Natural killer cell treated with Interleukin-12 subunit alpha and Interleukin-12 subunit beta and Interleukin-15 and Interleukin-18, amount 100 ng/mL, for 72 hours (primary cell): ENCODE measurements at regions not wholly inside any gene's neighbourhood (a gene's known extent, or its start where the extent isn't known, plus 50 kb on each side); places are given as distances from the start of the nearest gene placed in this dataset.
A peak's percentile ranks its signal among the peaks of the same experiment; 100 is the strongest.

Source experiments
- ATAC-seq, 2 donors: fragments of 150-1000 bp; cut with Tn5 transposase in 1 of 2; sonication (Bioruptor Pico), chemical (Tn5 transposase) in 1 of 2; 2 replicates each; pipeline ENCODE4 v1.10.0; 2021
- DNase-seq: peaks from one replicate; pipeline ENCODE4 v3.0.0; 2022; ENCODE audit warnings: low spot score
- H3K27ac Mint-ChIP-seq, 2 donors: 1 replicate in 1 of 2; 2 replicates in 1 of 2; pipeline ENCODE4 v1.8.0; 2022; ENCODE audit warnings: mixed read lengths in 2 of 2, mild to moderate bottlenecking in 1 of 2, moderate library complexity in 1 of 2
- H3K27me3 Mint-ChIP-seq, 2 donors: 1 replicate in 1 of 2; 2 replicates in 1 of 2; pipeline ENCODE4 v1.8.0; 2022; ENCODE audit warnings: mixed read lengths in 2 of 2
- H3K36me3 Mint-ChIP-seq: one replicate; pipeline ENCODE4 v1.8.0; 2022; ENCODE audit warnings: mixed read lengths
- H3K4me1 Mint-ChIP-seq, 2 donors: 1 replicate in 1 of 2; 2 replicates in 1 of 2; pipeline ENCODE4 v1.8.0; 2022; ENCODE audit warnings: low read depth in 2 of 2, mixed read lengths in 2 of 2, mild to moderate bottlenecking in 1 of 2
- H3K4me3 Mint-ChIP-seq: one replicate; pipeline ENCODE4 v1.8.0; 2022; ENCODE audit warnings: mixed read lengths
- H3K9me3 Mint-ChIP-seq: 2 replicates; pipeline ENCODE4 v1.8.0; 2022; ENCODE audit warnings: mixed read lengths

DNA sequence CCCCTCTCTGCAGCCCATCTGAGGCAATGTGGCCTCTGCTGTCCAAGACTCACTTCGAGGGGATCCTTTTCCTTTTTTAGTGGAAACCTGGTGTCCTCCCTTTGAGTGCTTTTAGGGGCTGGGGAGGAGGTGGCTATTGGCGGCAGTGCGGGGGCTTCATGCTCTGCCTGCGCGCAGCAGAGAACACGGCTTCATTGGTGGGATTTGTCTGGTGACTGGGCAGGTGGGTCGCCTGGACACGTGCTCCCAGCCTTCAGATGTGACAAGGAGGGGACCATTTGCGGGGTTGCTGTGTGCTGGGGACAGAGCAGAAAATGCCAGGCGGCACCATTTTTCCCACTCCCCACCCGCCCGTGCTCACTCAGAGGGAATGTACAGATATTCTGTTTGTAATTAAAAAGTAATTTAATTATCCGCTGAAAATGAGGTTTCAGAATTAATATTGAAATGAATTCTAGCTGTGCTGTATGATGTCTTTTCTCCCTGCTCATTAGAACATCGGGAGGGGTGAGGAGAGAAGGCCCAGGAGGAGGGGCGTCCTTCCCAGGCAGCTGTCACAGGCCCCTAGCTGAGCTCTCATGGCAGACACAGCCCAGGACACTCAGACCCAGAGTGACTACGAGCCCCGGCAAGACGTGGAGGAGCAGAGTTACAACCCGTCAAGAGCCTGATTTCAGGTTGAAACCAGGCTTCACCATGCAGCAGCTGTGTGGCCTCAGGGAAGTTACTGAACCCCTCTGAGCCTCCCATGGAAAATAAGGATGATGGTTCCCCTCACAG is 417.2 kb upstream of the SULF2 start:
- no peaks in the 10 kb centered on the region for H3K4me1 Mint-ChIP-seq
- no peak overlapping the region for H3K4me3 Mint-ChIP-seq
- ATAC-seq (no peak), DNase-seq (no peak)
- H3K27ac Mint-ChIP-seq: no peak overlapping the region
- H3K9me3 Mint-ChIP-seq: no peaks in the 10 kb centered on the region
- no peaks in the 10 kb centered on the region for H3K36me3 Mint-ChIP-seq
- H3K27me3 Mint-ChIP-seq: peaks cover 0 to 9% of the 10 kb centered on the region in 2 donors

DNA sequence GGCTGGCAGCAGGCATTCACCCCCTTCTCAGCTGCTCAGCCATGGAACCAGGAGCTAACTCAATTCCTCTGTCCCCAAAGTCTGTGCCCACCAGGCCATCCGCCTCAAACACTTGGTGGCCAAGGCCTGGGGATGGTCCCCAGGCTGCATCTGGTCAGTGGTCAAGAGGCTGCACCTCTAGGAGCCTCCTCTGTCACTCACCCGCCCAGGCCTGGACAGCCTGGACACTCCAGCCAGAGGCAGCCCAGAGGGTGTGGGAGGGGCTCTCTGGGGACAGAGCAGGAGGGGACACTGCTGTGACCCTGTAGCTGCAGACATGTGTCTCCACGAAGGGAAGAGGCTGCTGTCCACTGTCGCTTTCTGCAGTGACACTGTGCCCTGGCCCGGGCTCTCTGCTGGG is 416.6 kb upstream of the SULF2 start:
- Mint-ChIP-seq H3K4me1 (no peaks in the 10 kb centered on the region), H3K9me3 (no peaks in the 10 kb centered on the region), H3K4me3 (no peak overlapping the region), H3K36me3 (no peaks in the 10 kb centered on the region), H3K27me3 (peaks cover 0 to 7% of the 10 kb centered on the region in 2 donors), H3K27ac (no peak overlapping the region)
- no peak for ATAC-seq
- DNase-seq: no peak

GRCh38 chr20:48201188-48201587 is 415.9 kb upstream of the SULF2 start:
- H3K4me1 Mint-ChIP-seq: no peaks in the 10 kb centered on the region
- no peaks in the 10 kb centered on the region for H3K9me3 Mint-ChIP-seq
- no peak for DNase-seq
- H3K27me3 Mint-ChIP-seq: peaks cover 0 to 6% of the 10 kb centered on the region in 2 donors
- ATAC-seq: no peak
- H3K36me3 Mint-ChIP-seq: no peaks in the 10 kb centered on the region
- H3K4me3 Mint-ChIP-seq: no peak overlapping the region
- no peak overlapping the region for H3K27ac Mint-ChIP-seq

GRCh38 chr20:48198929-48199451 is 413.7 kb upstream of the SULF2 start:
- Mint-ChIP-seq H3K4me1 (no peaks in the 10 kb centered on the region), H3K27ac (no peak overlapping the region), H3K27me3 (peaks cover 0 to 6% of the 10 kb centered on the region in 2 donors), H3K9me3 (no peaks in the 10 kb centered on the region), H3K36me3 (no peaks in the 10 kb centered on the region), H3K4me3 (no peak overlapping the region)
- DNase-seq (no peak), ATAC-seq (no peak)

GRCh38 chr20:48197066-48197465 is 411.8 kb upstream of the SULF2 start:
- H3K27ac Mint-ChIP-seq: no peak overlapping the region
- H3K27me3 Mint-ChIP-seq: peaks cover 0 to 6% of the 10 kb centered on the region in 2 donors
- DNase-seq (no peak), ATAC-seq (no peak)
- H3K4me1 Mint-ChIP-seq: no peaks in the 10 kb centered on the region
- H3K4me3 Mint-ChIP-seq: no peak overlapping the region
- no peaks in the 10 kb centered on the region for H3K9me3 Mint-ChIP-seq
- H3K36me3 Mint-ChIP-seq: no peaks in the 10 kb centered on the region

- Mint-ChIP-seq H3K27ac (no peak overlapping the region), H3K36me3 (no peaks in the 10 kb centered on the region)
Observed at GRCh38 chr20:48196486-48196885, 411.2 kb upstream of the SULF2 start.

DNA sequence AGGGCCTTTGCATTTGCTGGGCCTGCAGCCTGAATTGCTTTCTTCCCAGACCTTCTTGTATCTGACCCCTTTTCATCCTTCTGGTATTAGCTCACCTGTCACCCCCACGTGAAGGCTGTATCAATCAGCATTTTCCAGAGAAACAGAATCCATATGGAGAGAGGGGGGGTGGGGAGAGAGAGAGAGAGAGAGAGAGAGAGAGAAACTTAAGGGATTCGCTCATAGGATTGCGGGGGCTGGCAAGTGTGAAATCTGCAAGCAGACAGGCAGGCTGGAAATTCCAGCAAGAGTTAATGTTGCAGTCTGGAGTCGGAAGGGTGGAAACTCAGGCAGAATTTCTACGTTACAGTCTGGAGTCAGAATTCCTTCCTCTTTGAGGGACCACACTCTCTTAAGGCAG is 410.7 kb upstream of the SULF2 start:
- no peaks in the 10 kb centered on the region for H3K36me3 Mint-ChIP-seq
- ATAC-seq: no peak
- H3K4me1 Mint-ChIP-seq: no peaks in the 10 kb centered on the region
- H3K27ac Mint-ChIP-seq: no peak overlapping the region
- peaks cover 0 to 6% of the 10 kb centered on the region in 2 donors for H3K27me3 Mint-ChIP-seq
- no peak overlapping the region for H3K4me3 Mint-ChIP-seq
- no peaks in the 10 kb centered on the region for H3K9me3 Mint-ChIP-seq
- no peak for DNase-seq

More at GRCh38 chr20:48196486-48196885, 411.2 kb upstream of the SULF2 start:
- Mint-ChIP-seq H3K4me1 (no peaks in the 10 kb centered on the region), H3K9me3 (no peaks in the 10 kb centered on the region), H3K4me3 (no peak overlapping the region), H3K27me3 (peaks cover 0 to 6% of the 10 kb centered on the region in 2 donors)
- DNase-seq (no peak), ATAC-seq (no peak)

- Mint-ChIP-seq H3K27ac (no peak overlapping the region), H3K4me1 (no peaks in the 10 kb centered on the region), H3K9me3 (no peaks in the 10 kb centered on the region), H3K4me3 (no peak overlapping the region), H3K27me3 (peaks cover 1 to 6% of the 10 kb centered on the region in 2 donors), H3K36me3 (no peaks in the 10 kb centered on the region)
- DNase-seq (no peak), ATAC-seq (peak in 1 of 2 donors; percentile 36)
Observed at GRCh38 chr20:48195121-48195870, 410.0 kb upstream of the SULF2 start.

GRCh38 chr20:48194583-48194982 is 409.3 kb upstream of the SULF2 start:
- ATAC-seq: no peak
- H3K27me3 Mint-ChIP-seq: peaks cover 3 to 6% of the 10 kb centered on the region in 2 donors
- H3K27ac Mint-ChIP-seq: no peak overlapping the region
- no peaks in the 10 kb centered on the region for H3K4me1 Mint-ChIP-seq
- no peaks in the 10 kb centered on the region for H3K36me3 Mint-ChIP-seq
- no peak overlapping the region for H3K4me3 Mint-ChIP-seq
- no peaks in the 10 kb centered on the region for H3K9me3 Mint-ChIP-seq
- no peak for DNase-seq

DNA sequence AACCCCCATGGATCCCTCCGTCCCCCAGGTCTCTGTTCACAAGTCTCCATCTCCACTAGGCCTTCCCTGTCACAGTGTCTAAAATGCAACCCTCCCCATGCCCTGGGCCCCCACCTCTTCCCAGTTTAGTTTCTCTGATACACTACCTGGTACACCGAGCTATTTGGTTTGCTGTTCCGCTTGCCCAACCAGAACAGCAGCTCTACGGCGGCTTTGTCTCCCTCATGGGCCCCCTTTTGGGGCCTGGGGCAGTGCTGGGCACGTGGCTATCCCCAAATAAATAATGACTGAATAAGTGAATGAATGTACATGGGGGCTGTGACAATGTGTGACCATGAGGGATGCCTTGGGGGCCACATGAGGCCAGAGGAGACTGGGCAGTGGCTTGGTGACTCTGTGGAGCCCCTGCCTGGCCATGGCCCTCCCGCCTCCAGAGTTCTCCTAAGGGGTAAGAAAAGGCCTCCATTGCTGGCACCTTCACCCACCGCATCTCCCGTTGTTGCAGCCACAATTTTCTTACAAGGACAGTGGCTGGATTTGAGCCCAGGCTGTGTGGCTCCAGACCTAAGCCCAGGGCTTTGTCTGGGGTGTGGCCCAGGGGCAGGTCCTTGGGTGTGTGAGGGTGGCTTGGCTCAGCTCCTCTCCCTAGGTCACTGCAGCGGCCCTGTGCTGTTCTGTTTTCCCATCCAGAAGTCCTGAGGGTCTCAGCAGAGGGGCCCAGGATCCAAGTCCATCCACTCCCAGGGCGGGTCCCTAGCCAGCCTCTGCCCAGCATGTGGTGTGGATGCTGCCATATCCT is 408.5 kb upstream of the SULF2 start:
- peak in 1 of 2 donors; percentile 12 for ATAC-seq
- no peak overlapping the region for H3K4me3 Mint-ChIP-seq
- no peaks in the 10 kb centered on the region for H3K36me3 Mint-ChIP-seq
- DNase-seq: no peak
- no peaks in the 10 kb centered on the region for H3K9me3 Mint-ChIP-seq
- no peak overlapping the region for H3K27ac Mint-ChIP-seq
- H3K4me1 Mint-ChIP-seq: no peaks in the 10 kb centered on the region
- peaks cover 3 to 6% of the 10 kb centered on the region in 2 donors for H3K27me3 Mint-ChIP-seq

DNA sequence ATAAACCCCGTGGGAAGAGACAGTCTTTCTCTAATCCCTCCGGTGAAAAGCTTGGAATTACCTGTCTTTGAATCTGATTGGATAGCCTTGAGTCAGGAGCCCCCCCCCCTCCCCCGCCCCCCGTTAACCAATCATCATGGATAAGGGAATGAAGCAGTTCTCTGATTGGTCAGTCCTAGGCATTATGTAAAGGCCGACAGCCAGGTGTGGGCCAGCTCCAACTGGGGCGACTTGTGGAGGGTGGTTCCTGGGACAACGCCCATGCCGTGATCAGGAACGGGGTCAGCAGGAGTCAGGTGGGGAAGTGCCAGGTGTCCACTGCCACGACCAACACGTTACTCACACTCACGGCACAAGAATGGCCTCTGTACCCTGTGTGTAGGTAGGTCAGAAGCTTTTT is 406.8 kb upstream of the SULF2 start:
- Mint-ChIP-seq H3K4me3 (no peak overlapping the region), H3K9me3 (no peaks in the 10 kb centered on the region)

DNA sequence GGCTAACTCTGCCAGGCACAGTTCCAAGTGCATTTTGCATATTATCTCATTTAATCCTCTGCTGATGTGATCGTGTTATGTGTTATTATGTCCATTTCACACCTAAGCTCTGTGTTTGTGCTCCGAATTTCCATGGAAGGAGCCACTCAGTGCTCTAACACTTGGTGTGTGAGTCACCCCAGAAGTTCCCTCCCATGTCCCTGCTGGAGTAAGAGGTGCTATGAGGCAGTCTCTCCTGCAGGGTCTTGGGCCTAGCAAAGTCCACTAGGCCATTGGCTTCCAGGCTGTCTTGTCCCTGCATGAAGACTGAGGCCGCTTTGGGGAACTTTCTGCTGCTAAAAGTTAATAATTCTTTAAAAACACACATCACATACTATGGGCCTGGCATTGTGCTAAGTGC is 405.9 kb upstream of the SULF2 start:
- peaks cover 7% of the 10 kb centered on the region in 2 donors for H3K27me3 Mint-ChIP-seq
- no peaks in the 10 kb centered on the region for H3K9me3 Mint-ChIP-seq
- DNase-seq (no peak), ATAC-seq (no peak)
- no peak overlapping the region for H3K4me3 Mint-ChIP-seq
- H3K27ac Mint-ChIP-seq: no peak overlapping the region
- H3K36me3 Mint-ChIP-seq: no peaks in the 10 kb centered on the region
- H3K4me1 Mint-ChIP-seq: no peaks in the 10 kb centered on the region

More for the DNA sequence above, 406.8 kb upstream of the SULF2 start:
- DNase-seq (no peak), ATAC-seq (no peak)
- Mint-ChIP-seq H3K27me3 (peaks cover under 1 to 3% of the 10 kb centered on the region in 2 donors), H3K4me1 (no peaks in the 10 kb centered on the region), H3K36me3 (no peaks in the 10 kb centered on the region), H3K27ac (no peak overlapping the region)

DNA sequence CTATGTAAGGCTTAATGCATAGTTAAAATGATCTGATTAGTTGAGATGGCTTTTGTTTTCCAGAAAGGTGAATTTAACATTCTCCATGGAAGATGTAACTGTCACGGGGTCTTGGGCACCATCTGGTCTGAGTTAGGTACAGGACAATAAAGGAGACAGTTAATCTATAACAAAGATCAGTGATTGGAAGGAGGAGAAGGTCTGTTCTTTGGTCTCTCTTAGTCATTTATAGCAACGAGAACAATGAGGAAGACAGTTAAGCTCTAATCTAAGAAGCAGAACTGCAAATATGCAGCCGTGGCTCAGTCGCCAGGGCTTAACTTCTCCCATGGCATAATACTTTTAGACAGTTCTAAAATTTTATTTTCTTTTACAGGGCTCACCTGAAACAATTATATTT is 405.5 kb upstream of the SULF2 start:
- Mint-ChIP-seq H3K4me3 (no peak overlapping the region), H3K4me1 (no peaks in the 10 kb centered on the region), H3K27me3 (peaks cover 7% of the 10 kb centered on the region in 2 donors), H3K36me3 (no peaks in the 10 kb centered on the region), H3K9me3 (no peaks in the 10 kb centered on the region), H3K27ac (no peak overlapping the region)
- ATAC-seq (no peak), DNase-seq (no peak)
